HG03039 (cell line): ENCODE measurements at regions not wholly inside any gene's neighbourhood (a gene's known extent, or its start where the extent isn't known, plus 50 kb on each side); places are given as distances from the start of the nearest gene placed in this dataset.
"Not testable (repeated sequence)": the region's sequence is repeated elsewhere in the genome, so short reads cannot be mapped to it uniquely, and the experiment has no call there.

Experiments
- ATAC-seq: cut with Tn5 transposase; IDR thresholded peaks from one replicate; pipeline ENCODE4 v1.9.1; 2021; ENCODE audit warnings: mild to moderate bottlenecking, moderate library complexity; ENCODE audit not compliant: unreplicated experiment

GRCh38 chr6:114718716-114719270, 376.0 kb upstream of the HS3ST5 start:
- ATAC-seq = no peak

- no peak for ATAC-seq
These were observed 375.4 kb upstream of the HS3ST5 start for GRCh38 chr6:114718186-114718585.

- ATAC-seq = peak; percentile 64
These were observed 372.1 kb upstream of the HS3ST5 start for GRCh38 chr6:114714836-114715507.

- ATAC-seq = peak; percentile 31
These were observed 370.9 kb upstream of the HS3ST5 start for GRCh38 chr6:114713690-114714089.

GRCh38 chr6:114712129-114712662, 369.4 kb upstream of the HS3ST5 start:
- peak; percentile 30 for ATAC-seq

GRCh38 chr6:114707081-114707620, 364.3 kb upstream of the HS3ST5 start:
- ATAC-seq = no peak

GRCh38 chr6:114690625-114691024, 347.8 kb upstream of the HS3ST5 start:
- ATAC-seq = no peak

- ATAC-seq = no peak
These were observed 316.7 kb upstream of the HS3ST5 start for GRCh38 chr6:114659513-114659912.

- ATAC-seq = no peak
These were observed 308.8 kb upstream of the HS3ST5 start for GRCh38 chr6:114651611-114652010.

GRCh38 chr6:114650891-114651290, 308.1 kb upstream of the HS3ST5 start:
- ATAC-seq = no peak

- ATAC-seq = no peak
These were observed 306.5 kb upstream of the HS3ST5 start for GRCh38 chr6:114649298-114649697.

GRCh38 chr6:114648847-114649246, 306.0 kb upstream of the HS3ST5 start:
- ATAC-seq = no peak

GRCh38 chr6:114638341-114638740, 295.5 kb upstream of the HS3ST5 start:
- ATAC-seq = no peak

- ATAC-seq = no peak
These were observed 291.2 kb upstream of the HS3ST5 start for GRCh38 chr6:114634016-114634415.

- not testable (repeated sequence) for ATAC-seq
These were observed 283.4 kb upstream of the HS3ST5 start for GRCh38 chr6:114626226-114626625.

GRCh38 chr6:114619621-114620200, 276.9 kb upstream of the HS3ST5 start:
- ATAC-seq = no peak

GRCh38 chr6:114611696-114612095, 268.9 kb upstream of the HS3ST5 start:
- no peak for ATAC-seq

GRCh38 chr6:114608091-114608490, 265.3 kb upstream of the HS3ST5 start:
- ATAC-seq = no peak

- no peak for ATAC-seq
These were observed 262.8 kb upstream of the HS3ST5 start for GRCh38 chr6:114605656-114606055.

GRCh38 chr6:114600381-114600780, 257.6 kb upstream of the HS3ST5 start:
- no peak for ATAC-seq

GRCh38 chr6:114595591-114595990, 252.8 kb upstream of the HS3ST5 start:
- ATAC-seq = no peak

GRCh38 chr6:114595186-114595585, 252.4 kb upstream of the HS3ST5 start:
- ATAC-seq = no peak
